ENCODE measurements at regions not wholly inside any gene's neighbourhood (a gene's known extent, or its start where the extent isn't known, plus 50 kb on each side); places are given as distances from the start of the nearest gene placed in this dataset.

DNA sequence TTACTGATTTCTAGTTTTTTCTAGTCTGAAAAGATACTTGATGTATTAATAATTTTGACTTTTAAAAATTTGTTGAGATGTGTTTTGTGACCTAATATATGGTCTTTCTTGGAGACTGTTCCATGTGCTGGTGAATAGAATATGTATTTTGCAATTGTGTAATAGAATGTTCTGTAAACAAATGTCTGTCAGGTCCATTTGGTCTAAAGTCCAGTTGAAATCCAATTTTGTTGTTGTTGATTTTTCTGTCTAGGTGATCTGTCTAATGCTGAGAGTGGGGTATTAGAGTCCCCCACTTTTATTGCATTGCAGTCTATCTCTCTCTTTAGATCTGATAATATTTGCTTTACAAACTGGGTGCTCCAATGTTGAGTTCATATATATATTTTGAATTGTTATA, 175.8 kb downstream of the RPAP3 start:
- ChIA-PET POLR2A (ENCODE audit: unreplicated experiment) (no interaction called here), CTCF (no interaction called here)
- no peak for ATAC-seq (ENCODE audit: low read depth)
- Histone ChIP-seq H3K18ac (ENCODE audit: low read depth, low read length) (no peak overlapping the region), H2BK120ac (ENCODE audit: low read depth, low read length) (no peak overlapping the region), H3K9ac (ENCODE audit: low read depth, low read length) (no peak overlapping the region), H4K91ac (ENCODE audit: insufficient read depth, low read depth, low read length) (no peak overlapping the region), H3K27me3 (ENCODE audit: control insufficient read depth, insufficient read depth, low read length) (no peaks in the 10 kb centered on the region; the same call in 1 of the 2 replicates), H2BK15ac (ENCODE audit: low read depth, low read length) (no peak overlapping the region), H4K5ac (ENCODE audit: low read depth, low read length) (no peak overlapping the region), H3K36me3 (ENCODE audit: control insufficient read depth, insufficient read depth, low read length) (no peaks in the 10 kb centered on the region), H2AFZ (replicated peaks; ENCODE audit: low read length, poor library complexity) (no peak overlapping the region), H3K4ac (ENCODE audit: low read depth, low read length) (no peak overlapping the region), H3K4me2 (ENCODE audit: low read depth, low read length) (no peak overlapping the region), H3K79me1 (ENCODE audit: low read depth in 1 of 2, low read length in 2 of 2) (no peaks in the 10 kb centered on the region), H3K23ac (ENCODE audit: low read depth, low read length) (no peak overlapping the region), H3K9me3 (ENCODE audit: control insufficient read depth, insufficient read depth, low read length) (peaks cover 3% of the 10 kb centered on the region; the same call in 1 of the 2 replicates), H3K4me1 (ENCODE audit: control insufficient read depth, insufficient read depth, low read length) (no peaks in the 10 kb centered on the region), H2AK9ac (replicated peaks; ENCODE audit: low read depth, low read length, poor library complexity) (no peak overlapping the region), H3K9me1 (ENCODE audit: insufficient read depth, low read length) (no peaks in the 10 kb centered on the region), H3K56ac (ENCODE audit: extremely low read depth, insufficient read depth, low read length) (no peak overlapping the region), H2AK5ac (ENCODE audit: low read depth, low read length) (no peak overlapping the region), H3K4me3 (ENCODE audit: insufficient read depth, low read depth, low read length) (no peak overlapping the region), H4K8ac (ENCODE audit: low read depth in 2 of 2, low read length in 2 of 2) (no peak overlapping the region), H2BK5ac (ENCODE audit: low read depth, low read length, poor library complexity, severe bottlenecking) (no peak overlapping the region), H2BK20ac (ENCODE audit: low read depth, low read length) (no peak overlapping the region), H3K14ac (replicated peaks; ENCODE audit: low read depth, low read length) (no peak overlapping the region), H3K27ac (ENCODE audit: insufficient read depth, low read length) (no peak overlapping the region), H4K20me1 (ENCODE audit: insufficient read depth, low read length) (no peaks in the 10 kb centered on the region)
- dilution Hi-C loops (cut with HindIII; ENCODE audit: low sequenced_read_pairs, unreplicated experiment): no loop called here
- in situ Hi-C loops (cut with MboI; ENCODE audit: low sequenced_read_pairs): no loop called here
- TF ChIP-seq, protein P1, sequence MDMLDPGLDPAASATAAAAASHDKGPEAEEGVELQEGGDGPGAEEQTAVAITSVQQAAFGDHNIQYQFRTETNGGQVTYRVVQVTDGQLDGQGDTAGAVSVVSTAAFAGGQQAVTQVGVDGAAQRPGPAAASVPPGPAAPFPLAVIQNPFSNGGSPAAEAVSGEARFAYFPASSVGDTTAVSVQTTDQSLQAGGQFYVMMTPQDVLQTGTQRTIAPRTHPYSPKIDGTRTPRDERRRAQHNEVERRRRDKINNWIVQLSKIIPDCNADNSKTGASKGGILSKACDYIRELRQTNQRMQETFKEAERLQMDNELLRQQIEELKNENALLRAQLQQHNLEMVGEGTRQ (IDR thresholded peaks at IDR 0.05; ENCODE audit: low read depth, low read length): no peak
- no peak for TF ChIP-seq CTCF (conservative IDR thresholded peaks at IDR 0.05; ENCODE audit: low read depth, low read length)
- no peak for TF ChIP-seq RCOR1 (IDR thresholded peaks at IDR 0.05; ENCODE audit: insufficient replicate concordance, low read length)
- TF ChIP-seq CHD1 (IDR thresholded peaks at IDR 0.05; ENCODE audit: low read depth, low read length): no peak
- no peak for TF ChIP-seq MAZ (IDR thresholded peaks at IDR 0.05; ENCODE audit: borderline replicate concordance, low read depth, low read length)
- no peak for TF ChIP-seq CEBPB (IDR thresholded peaks at IDR 0.05; ENCODE audit: low read depth, low read length)
- TF ChIP-seq, protein P2, sequence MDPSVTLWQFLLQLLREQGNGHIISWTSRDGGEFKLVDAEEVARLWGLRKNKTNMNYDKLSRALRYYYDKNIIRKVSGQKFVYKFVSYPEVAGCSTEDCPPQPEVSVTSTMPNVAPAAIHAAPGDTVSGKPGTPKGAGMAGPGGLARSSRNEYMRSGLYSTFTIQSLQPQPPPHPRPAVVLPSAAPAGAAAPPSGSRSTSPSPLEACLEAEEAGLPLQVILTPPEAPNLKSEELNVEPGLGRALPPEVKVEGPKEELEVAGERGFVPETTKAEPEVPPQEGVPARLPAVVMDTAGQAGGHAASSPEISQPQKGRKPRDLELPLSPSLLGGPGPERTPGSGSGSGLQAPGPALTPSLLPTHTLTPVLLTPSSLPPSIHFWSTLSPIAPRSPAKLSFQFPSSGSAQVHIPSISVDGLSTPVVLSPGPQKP (IDR thresholded peaks at IDR 0.05; ENCODE audit: borderline replicate concordance, low read depth, low read length): no peak
- TF ChIP-seq FOS (IDR thresholded peaks at IDR 0.05; ENCODE audit: low read depth, low read length): no peak
- no peak for TF ChIP-seq BHLHE40 (IDR thresholded peaks at IDR 0.05; ENCODE audit: low read depth, low read length)
- TF ChIP-seq RFX5 (IDR thresholded peaks at IDR 0.05; ENCODE audit: low read depth, low read length): no peak
- TF ChIP-seq MAFK (IDR thresholded peaks at IDR 0.05; ENCODE audit: low read depth, low read length): no peak
- no peak for TF ChIP-seq POLR2A (IDR thresholded peaks at IDR 0.05; ENCODE audit: low read depth, low read length)
- no peak for TF ChIP-seq MXI1 (IDR thresholded peaks at IDR 0.05; ENCODE audit: borderline replicate concordance, low read depth, low read length)
- TF ChIP-seq RAD21 (IDR thresholded peaks at IDR 0.05; ENCODE audit: low read length): no peak
- no peak for TF ChIP-seq NFE2L2 (IDR thresholded peaks at IDR 0.05; ENCODE audit: low read depth, low read length)
- intact Hi-C loops (cut with micrococcal nuclease): no loop called here
- BruUV-seq (replicated peaks): no TSS peak
- DNase-seq: no peak
